H4 (cell line): ENCODE measurements at regions not wholly inside any gene's neighbourhood (a gene's known extent, or its start where the extent isn't known, plus 50 kb on each side); places are given as distances from the start of the nearest gene placed in this dataset.
"Not testable (repeated sequence)": the region's sequence is repeated elsewhere in the genome, so short reads cannot be mapped to it uniquely, and the experiment has no call there.

Experiments used
- DNase-seq: peaks from one replicate; pipeline ENCODE4 v3.0.0-alpha.2; 2015; ENCODE audit warnings: low spot score

DNA sequence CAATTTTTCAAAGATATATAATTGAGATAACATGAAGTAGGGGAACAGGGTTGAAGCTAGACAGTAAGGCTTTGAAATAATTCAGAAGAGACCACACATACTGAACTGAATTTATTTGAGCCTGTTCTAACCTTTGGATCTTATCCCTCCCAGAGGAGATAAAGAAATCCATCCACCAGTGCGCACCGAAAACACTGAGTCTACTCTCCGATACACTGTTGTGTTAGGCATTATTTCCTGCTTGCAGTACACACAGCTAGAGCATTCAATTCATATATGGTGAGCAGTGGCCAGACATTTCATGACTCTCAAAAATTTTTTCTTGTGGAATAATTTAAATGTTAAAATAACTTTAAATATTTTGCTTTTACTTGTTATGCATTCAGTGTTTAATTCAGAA is 342.7 kb downstream of the GPD2 start:
- no peak for DNase-seq

DNA sequence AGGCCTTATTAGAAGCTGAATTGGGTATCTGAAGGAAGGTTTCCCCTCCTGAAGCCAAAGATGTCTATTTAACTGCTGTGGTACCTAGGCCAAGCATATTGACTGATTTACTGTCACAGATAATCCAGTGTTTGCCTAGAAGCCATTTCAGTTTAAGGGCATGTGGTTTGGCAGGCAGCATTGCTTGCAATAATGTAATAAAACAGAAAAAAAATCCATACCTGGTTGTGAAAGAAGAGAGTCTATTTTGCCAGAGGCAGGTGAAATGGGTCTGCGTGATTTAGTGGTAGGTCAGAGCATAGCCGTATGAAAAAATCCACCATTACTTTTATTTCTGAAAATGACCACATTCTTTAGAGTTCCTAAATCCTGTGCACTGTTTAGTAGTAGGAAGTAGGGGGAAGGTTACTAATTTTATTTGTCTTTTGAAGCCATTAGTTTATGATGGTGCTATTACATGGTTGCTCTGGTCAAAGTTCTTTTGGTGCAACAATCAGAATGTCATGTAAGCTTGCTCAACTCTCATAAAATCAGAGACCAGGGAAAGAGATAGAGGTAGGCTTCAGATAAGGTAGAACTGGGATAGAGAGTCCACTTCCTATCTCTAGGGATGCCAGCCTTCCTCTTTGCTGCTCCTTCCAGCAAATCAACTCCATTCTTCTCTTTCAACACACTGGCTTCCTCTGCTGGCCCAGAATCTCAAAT is 343.4 kb downstream of the GPD2 start:
- no peak for DNase-seq

DNA sequence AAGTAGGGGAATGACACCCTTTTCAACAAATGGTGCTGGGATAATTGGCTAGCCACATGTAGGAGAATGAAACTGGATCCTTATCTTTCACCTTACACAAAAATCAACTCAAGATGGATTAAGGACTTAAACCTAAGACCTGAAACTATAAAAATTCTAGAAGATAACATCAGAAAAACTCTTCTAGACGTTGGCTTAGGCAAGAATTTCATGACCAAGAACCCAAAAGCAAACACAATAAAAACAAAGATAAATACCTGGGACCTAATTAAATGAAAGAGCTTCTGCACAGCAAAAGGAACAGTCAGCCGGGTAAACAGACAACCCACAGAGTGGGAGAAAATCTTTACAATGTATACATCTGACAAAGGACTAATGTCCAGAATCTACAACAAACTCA is 345.5 kb downstream of the GPD2 start:
- not testable (repeated sequence) for DNase-seq

DNA sequence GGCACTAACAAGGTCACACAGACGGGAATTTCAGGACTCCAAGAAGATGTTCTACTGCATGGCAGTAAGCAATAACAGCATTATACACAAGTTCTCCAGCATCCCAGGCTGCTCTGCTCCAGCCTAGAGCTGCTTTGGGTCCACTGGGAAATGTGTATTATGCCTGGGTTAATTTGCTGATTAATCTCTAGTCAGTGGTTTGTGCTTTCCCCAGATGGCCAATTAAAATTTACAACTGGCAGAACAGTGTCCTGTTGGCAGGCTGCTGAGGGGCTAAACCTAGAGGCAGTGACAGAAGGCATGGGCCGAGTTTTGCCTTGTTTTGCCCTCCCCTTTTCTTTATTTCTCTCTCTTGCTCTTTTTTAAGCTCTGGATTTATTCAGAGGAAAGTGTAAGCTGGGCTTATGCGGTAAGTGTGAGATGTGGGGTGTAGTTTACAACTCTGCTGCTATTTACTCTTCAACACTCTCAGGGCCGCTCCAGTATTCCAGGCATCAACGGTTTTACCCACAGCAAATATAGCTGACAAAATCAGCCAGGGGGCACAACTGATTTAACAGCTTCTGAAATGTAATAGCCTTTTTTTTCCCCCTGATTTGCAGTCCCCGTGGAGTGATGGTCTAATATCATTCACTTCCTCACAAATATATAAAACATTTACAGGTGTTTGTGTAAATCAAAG is 348.0 kb downstream of the GPD2 start:
- no peak for DNase-seq

DNA sequence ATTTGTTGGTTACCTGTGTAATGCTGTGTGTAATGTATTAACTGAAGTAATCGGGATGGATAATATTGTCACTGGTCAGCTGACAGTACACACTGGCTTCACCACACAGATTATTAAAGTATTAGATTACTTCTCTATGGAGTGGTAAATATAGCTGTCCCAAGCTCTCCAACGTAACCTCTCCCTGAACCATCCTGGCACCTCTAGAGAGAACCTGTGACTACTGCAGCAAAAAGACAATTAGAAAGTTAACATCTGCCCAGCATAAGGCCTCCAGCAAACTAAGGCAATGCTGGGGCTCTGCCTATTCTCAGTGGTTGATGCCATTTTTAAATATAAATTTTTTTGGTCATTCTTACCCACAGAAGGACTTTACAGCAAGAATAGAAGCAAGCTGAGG is 351.3 kb downstream of the GPD2 start:
- DNase-seq = no peak

DNA sequence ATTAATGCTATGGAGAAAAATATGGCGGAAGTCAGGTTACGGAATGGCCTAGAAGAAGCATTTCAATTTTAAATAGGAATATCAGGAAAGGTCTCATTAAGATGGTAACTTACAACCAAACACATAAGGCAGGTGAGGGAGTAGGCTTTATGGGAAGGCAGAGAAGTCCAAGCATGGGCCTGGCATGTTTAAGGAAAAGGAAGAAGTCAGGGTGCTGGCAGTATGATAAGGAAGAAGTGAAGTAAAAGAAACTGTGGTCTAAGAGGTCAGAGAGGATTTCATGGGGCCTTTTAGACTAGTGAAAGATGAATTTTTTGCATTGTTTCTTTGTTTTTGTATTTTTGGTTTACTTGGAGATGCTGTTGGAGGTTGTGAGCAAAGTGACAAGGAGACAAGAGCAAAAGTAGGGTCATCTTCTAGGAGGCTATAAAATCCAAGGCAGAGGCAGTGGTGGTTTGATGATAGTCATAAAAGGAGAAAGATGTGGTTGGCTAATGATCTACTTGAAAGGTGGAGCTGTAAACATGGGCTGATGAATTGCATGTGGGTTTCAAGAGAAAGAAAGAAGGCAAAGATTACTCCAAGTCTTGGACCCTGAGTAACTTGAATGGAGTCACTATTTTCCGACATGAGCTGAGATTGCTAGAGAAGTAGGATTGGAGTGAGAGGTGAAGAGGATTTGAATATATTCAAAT is 354.3 kb downstream of the GPD2 start:
- no peak for DNase-seq

DNA sequence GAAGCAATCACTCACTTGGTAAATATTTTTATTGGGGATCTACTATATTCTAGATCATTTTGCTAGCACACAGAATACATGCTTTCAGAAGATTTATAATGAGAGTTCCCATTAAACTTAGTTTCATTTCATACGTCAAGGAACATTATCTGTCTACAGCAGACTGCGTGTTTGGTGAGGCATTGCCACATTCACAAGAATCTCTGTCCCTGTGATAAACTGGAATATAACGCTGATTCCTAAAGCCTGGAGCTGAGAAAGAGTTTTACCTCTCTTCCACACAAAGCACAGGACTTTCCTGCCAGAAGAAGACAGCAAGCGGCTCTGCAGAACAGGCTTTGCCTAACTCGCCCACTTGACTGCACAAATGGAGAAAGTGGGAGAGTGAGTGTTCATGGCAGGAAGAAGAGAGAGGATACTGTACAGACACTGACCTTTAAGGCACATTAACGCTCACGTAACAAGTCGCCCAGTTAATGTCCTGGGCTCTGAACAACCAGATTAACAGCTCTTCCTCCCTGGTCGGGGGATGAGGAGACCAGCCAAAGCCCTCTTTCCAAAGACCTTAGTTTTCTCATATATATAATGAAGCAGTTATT is 356.2 kb downstream of the GPD2 start:
- DNase-seq = no peak

DNA sequence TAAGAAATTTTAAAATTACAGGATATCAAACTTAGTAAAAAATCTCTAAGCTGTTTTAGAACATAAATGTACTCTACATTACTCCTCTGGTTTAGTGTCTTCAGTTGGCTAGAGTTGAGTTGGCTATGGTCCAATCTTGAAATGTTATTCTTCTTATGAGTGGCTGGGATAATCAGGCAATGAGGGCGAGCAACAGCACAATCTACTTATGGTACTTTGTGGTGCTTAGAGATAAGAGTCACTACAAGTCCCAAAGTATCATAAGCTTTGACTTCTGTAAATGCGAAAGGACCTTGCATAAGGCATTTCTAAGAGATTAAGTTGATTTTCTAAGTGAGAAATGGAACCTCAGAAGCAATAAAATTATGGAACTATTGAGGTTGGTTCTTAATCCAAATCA is 361.7 kb downstream of the GPD2 start:
- no peak for DNase-seq

DNA sequence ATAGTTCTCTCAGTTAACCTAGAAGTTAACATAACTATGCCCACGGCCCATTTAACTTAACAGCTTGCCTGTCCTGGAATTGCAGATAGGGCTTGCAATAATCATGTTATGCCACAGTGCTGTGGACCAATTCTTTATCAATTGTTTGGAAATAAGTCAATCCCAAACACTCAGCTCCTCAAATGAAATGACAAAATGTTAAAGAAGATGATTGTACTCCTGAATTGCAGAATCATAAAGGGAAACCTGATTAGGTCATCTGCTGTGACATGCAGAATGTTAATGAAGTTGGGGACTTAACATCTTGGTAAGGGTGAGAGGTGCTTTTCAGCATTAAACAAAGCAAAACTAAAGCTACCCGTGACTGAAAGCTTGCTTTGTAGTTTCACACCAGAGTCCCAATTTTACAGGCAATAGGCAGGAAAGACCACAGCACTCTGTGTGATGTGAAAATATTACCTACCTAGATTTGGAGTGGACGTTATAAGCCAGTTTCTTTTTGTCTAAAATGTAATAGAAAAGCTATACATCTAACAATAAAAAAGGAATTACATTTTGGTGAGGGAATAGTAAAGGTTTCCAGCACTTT is 364.0 kb downstream of the GPD2 start:
- no peak for DNase-seq

DNA sequence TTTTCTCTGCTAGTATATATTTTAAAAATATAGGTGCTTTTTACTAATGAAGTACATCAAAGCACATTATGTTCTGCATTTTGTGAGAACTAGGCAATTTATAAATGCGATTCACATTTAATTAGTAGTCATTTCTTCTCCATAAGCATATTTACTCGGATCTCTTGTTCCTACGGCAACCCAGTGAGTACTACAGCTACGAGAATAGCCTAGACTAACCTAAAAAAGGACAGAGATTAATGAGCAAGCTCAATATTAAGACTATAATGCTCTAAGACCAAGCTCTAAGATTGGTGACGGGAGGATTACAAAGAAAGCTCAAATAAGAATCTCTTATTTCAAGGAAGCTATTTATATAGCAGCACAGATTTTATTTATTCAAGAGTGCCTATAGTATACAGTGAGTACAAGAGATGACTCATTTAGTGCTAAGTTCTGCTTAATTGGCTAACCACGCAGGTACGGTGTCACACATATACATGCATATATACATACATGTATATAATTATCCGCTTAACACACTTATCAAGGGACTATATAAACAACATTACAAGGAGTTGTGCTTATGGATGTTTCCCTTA is 364.7 kb downstream of the GPD2 start:
- no peak for DNase-seq

DNA sequence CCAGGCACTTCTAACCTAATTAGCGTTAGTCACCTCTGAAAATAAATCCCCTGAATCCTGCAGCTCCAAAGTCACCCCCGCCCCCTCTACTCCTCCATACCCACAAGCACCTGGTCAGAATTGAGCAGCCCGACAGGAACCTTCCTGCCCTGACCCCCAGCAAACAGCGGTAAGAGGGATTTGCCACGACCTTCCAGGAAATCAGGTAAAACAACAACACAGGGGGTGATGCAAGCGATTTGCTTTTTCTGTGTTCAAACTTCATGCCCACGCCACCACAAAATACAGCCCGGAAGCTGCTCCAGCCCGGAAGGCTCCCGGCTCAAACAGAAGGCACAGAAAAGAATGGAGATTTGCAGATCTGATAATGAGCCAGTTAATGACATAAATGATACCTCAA is 367.1 kb downstream of the GPD2 start:
- no peak for DNase-seq

DNA sequence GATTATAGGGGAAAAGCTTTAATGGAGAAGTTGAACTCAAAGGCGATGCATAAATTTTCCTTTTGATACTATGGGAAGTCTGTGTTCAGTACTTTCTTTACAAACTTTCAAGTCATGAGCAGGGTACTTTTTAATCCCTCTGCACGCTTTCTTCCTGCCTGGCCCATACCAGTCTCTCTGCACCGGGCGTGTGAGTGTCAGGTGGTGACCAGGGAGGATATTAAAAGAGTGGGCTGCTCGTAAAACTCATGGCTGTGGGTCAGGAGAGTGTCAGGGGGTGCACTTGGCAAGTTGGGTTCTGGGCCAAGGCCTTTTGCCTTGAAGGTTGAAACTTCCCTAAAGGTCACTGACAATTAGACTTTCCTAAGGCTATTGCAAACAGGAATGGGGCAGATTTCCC is 367.8 kb downstream of the GPD2 start:
- DNase-seq = no peak

DNA sequence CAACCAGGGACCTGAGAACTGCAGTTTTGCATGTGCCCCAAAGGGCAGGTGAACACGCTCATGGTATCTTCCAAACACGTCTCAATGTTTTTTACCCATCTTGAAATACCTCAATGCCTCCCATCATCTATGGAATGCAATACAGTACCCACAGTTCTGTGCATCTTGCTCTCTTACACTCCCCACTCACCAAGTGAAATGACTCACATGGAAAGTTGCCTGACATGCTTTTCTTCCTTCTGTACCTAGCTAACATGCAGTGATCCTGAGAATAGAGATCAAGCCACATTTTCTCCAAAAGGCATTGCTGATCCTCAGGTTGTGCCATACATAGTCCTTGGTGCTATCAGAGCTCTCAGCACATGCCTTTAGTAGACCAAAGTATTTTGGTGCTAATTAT is 373.9 kb downstream of the GPD2 start:
- DNase-seq = no peak

DNA sequence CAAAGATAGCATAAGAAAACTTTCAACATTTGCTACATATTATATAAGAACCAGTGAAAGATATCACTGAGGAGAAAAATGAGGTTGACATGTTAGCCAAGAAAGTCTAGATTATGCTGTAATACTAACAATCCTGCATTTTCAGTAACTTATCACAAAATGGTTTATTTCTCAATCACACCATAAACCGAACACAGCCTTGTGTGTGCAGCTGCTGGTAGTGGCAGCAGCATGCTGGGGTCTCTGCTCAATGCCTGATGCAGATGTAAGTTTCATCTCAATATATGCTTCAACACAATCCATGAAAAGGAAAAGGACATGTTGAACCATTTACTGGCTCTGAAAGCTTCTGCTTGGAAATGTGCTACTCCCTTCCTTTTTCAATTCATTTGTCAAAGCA is 376.3 kb downstream of the GPD2 start:
- DNase-seq = no peak

DNA sequence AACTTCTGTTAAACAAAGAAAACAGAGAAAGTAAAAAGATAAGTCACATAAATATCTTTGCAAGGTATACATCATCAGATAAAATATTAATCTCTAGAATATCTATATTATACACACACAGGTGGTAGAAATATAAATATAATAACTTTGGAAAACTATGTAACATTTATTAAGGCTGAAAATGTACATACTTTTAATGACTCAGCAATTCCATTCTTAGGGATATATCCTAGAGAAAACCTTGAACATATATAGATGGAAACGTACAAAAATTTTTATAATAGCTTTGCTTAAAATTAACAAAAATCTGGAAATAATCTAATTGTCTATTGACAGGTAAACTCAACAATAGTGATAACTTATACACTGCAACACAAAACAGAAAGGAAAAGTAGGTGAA is 381.3 kb downstream of the GPD2 start:
- no peak for DNase-seq

DNA sequence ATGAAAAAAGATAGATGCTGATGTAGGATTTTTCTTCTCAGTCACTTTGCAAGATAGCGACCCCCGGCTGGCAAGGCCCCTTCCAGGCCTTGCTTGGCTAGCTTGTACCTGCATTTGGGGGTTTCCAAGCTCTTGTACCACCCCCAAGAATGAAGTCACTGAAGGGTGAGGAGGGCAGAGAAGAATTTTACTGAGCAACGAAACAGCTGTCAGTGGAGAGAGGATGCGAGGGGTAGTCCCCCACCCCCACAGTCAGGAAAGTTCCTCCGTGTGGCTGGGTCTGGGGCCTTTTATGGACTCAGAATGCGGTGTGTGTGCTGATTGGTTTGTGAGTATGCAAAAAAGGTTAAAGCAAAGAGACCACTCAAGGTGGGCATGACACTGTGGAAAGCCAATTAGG is 382.0 kb downstream of the GPD2 start:
- no peak for DNase-seq

DNA sequence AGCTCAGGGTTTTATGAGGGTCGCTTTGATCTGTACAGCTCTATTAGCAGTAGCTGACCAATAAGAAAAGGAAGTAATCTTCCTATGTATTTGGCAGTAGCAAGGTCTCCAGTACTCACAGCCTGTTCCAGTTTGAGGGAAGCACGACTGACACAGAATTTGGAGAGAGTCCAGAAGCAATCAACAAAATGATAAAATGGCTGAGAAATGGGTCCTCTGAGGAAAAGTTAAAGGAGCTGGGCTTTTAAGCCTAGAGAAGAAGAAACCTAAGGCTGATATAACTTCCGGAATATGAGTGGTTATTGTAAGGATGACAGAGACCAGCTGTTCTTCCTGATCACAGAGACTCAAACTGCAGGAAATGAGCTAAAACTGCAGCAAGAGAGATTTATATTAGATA is 382.8 kb downstream of the GPD2 start:
- no peak for DNase-seq

DNA sequence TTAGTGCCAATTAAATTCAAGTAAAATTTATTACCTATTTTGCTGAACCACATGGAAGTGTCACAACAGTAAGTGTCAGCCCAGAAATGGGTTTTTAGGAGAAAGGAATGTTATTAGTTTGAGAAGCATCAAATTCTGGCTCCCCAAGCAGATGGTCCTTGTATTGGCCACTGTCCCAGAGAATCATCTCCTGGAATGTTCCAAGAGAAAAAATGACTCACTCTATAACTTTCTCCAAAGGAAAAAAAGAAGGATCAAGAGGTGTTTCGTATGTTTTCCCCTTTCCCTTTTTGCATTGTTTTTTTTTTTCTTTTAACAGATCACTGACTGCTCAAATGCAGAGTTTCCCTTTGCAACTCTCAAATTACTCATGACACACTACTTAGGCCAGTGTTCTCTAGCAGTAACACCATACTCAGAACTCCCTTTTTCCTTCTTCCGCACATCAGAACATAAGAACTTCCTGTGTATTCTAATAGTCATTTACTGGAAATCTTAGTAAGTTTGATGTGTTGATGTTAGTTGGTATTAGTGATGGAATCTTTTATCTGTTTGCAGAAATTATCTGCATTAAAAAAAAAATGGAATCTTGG is 390.3 kb downstream of the GPD2 start:
- DNase-seq = no peak

DNA sequence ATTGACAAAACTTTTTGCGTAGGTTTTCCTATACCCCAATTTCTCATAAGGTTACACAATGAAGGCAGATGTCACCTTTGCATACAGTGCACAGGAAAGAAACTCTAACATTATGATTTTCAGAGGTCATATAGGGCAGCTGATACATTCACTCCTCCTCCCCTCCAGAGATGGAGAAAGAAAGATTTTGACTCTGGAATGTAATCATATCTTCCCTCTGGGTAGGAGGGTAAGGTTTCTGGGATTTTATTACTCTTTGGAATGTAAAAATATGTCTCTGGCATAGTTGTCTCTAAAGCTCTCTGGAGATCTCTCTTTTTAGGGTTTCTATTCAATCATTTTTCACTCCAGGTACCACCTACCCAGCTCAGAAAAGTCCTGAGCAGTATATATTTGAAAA is 398.3 kb downstream of the GPD2 start:
- no peak for DNase-seq

DNA sequence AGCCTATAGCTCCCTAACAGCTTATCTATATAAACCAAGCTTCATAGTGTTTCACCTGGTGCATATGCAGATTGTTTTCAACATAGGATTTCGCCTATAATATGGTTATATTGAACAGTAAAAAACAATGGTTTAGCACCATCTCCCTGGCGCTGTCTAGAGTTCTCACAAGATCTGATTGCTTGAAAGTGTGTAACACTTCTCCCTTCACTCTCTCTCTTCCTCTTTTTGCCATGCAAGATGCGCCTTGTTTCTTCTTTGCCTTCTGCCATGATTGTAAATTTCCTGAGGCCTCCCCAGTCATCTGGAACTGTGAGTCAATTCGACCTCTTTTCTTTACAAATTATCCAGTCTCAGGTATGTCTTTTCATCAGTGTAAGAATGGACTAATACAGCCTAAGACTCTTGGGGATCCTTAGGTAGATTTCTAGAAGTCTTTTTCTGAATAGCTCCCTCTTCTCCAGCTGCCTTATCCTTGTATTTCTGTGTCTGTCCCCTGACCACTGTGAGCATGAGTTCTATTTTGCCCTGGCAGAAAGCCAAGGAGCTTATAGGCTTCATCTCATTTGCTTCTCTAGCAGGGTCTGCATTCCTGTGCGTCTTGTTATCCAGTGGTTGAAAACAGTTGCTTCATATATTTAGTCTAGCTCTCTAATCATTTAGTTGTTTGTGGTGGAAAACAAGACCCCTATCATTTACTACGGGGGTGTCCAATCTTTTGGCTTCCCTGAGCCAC is 401.6 kb downstream of the GPD2 start:
- no peak for DNase-seq

DNA sequence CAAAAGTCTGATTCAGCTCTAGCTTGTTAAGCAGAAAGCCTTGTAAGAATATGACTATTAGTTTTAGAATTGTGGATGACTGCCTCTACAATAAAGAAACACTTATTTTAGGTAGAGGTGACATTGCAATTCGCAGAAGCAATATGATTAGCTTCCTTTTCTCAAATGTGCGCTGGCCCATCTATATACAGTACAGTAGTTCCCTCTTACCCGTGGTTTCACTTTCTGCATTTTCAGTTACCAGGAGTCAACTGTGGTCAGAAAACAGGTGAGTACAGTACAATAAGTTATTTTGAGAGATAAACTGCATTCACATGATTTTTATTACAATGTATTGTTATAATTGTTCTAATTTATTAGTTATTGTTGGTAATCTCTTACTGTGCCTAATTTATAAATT is 405.1 kb downstream of the GPD2 start:
- no peak for DNase-seq
